ENCODE measurements at regions not wholly inside any gene's neighbourhood (a gene's known extent, or its start where the extent isn't known, plus 50 kb on each side); places are given as distances from the start of the nearest gene placed in this dataset.

DNA sequence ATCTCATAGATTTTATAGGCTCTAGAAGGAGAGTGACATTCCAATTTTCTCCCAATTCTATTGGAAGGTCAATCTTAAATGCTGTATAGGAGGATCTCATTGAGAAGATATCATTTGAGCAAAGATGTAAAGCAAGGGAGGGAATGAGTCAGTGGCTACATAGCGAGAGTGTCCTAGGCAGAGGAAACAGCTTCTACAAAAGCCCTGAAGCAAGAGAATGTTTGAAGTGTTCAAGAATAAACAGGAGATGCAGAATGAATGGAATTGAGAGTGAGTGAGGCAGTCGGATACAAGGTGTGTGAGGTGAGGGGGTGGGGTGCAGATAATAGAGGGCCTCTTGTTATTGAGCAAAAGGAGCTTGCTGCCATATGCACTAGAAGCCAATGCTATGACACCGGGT is 545.9 kb downstream of the IGSF11 start:
- TF ChIP-seq, protein P1, sequence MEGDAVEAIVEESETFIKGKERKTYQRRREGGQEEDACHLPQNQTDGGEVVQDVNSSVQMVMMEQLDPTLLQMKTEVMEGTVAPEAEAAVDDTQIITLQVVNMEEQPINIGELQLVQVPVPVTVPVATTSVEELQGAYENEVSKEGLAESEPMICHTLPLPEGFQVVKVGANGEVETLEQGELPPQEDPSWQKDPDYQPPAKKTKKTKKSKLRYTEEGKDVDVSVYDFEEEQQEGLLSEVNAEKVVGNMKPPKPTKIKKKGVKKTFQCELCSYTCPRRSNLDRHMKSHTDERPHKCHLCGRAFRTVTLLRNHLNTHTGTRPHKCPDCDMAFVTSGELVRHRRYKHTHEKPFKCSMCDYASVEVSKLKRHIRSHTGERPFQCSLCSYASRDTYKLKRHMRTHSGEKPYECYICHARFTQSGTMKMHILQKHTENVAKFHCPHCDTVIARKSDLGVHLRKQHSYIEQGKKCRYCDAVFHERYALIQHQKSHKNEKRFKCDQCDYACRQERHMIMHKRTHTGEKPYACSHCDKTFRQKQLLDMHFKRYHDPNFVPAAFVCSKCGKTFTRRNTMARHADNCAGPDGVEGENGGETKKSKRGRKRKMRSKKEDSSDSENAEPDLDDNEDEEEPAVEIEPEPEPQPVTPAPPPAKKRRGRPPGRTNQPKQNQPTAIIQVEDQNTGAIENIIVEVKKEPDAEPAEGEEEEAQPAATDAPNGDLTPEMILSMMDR (IDR thresholded peaks at IDR 0.05): no peak
- Mint-ChIP-seq H3K4me1 (peaks cover 5% of the 10 kb centered on the region), H3K27ac (no peak overlapping the region)

DNA sequence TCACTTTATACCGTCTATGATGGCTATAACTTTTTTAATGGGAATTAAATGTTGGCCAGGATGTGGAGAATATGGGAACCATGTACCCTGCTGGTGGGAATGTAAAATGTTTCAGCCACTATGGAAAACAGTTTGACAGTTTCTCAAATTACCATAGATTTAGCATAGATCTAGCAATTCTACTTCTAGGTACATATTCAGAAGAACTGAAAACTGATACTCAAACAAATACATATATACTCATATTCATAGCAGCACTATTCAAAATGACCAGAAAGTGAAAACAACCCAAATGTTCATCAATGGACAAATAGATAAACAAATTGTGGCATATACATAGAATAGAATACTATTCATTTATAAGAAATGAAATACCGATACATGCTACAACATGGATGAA is 539.4 kb downstream of the IGSF11 start:
- no peak overlapping the region for H3K4me3 Mint-ChIP-seq
- no peaks in the 10 kb centered on the region for H3K36me3 Mint-ChIP-seq (ENCODE audit: low read depth)
- no peaks in the 10 kb centered on the region for H3K27me3 Mint-ChIP-seq (ENCODE audit: low read depth, poor library complexity)
- no peak for DNase-seq
- peaks cover 8% of the 10 kb centered on the region for H3K9me3 Mint-ChIP-seq
- no peak overlapping the region for H3K27ac Mint-ChIP-seq
- TF ChIP-seq, protein P1 (IDR thresholded peaks at IDR 0.05): no peak
- no peaks in the 10 kb centered on the region for H3K4me1 Mint-ChIP-seq

More for the DNA sequence above, 545.9 kb downstream of the IGSF11 start:
- DNase-seq: no peak
- Mint-ChIP-seq H3K36me3 (ENCODE audit: low read depth) (no peaks in the 10 kb centered on the region), H3K4me3 (no peak overlapping the region), H3K9me3 (peaks cover 8% of the 10 kb centered on the region), H3K27me3 (ENCODE audit: low read depth, poor library complexity) (no peaks in the 10 kb centered on the region)

DNA sequence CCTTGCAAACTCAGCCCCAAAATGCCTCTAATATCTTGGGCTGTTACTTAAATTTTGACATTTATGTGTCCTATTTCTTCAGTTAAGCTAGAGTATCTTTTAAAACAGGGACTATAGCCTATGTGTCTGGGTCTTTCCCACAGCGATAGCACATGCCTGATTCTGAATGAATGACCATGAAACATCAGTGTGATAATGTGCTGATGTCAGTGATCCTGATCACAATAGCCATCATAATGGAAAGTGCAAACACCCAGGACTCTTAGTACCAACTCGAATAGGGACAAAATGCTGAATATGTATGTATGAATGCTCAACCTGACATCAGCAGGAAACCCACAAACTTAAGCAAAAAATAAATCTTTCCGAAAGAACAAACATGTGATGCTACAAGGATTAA is 537.4 kb downstream of the IGSF11 start:
- H3K27me3 Mint-ChIP-seq (ENCODE audit: low read depth, poor library complexity): no peaks in the 10 kb centered on the region
- H3K36me3 Mint-ChIP-seq (ENCODE audit: low read depth): no peaks in the 10 kb centered on the region
- no peak for DNase-seq
- no peaks in the 10 kb centered on the region for H3K4me1 Mint-ChIP-seq
- no peak overlapping the region for H3K4me3 Mint-ChIP-seq
- TF ChIP-seq, protein P1 (IDR thresholded peaks at IDR 0.05): no peak
- H3K9me3 Mint-ChIP-seq: no peaks in the 10 kb centered on the region
- no peak overlapping the region for H3K27ac Mint-ChIP-seq

DNA sequence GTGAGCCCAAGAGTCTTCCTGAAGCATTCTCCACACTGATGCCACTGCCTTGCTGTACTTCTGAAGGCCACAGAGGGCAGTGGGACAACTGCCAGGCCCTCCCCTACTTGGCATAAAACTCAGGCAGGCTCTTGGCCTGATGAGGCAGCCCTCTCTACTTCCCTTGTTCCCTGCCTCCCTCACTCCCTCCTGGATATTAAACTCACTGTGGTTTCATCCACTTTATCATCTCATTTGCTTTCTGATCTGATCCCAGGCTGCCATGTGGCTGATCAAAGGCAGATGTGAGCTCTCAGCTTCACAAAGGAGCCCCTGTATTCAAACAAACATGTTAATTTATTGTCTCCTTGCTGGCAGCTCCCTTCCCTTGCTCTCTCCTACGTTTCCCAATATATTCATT is 533.5 kb downstream of the IGSF11 start:
- H3K36me3 Mint-ChIP-seq (ENCODE audit: low read depth): no peaks in the 10 kb centered on the region
- H3K9me3 Mint-ChIP-seq: no peaks in the 10 kb centered on the region
- H3K27me3 Mint-ChIP-seq (ENCODE audit: low read depth, poor library complexity): peaks cover 3% of the 10 kb centered on the region
- TF ChIP-seq, protein P1 (IDR thresholded peaks at IDR 0.05): peak; percentile 24
- H3K4me1 Mint-ChIP-seq: no peaks in the 10 kb centered on the region
- no peak overlapping the region for H3K4me3 Mint-ChIP-seq
- DNase-seq: peak; percentile 26
- H3K27ac Mint-ChIP-seq: no peak overlapping the region

DNA sequence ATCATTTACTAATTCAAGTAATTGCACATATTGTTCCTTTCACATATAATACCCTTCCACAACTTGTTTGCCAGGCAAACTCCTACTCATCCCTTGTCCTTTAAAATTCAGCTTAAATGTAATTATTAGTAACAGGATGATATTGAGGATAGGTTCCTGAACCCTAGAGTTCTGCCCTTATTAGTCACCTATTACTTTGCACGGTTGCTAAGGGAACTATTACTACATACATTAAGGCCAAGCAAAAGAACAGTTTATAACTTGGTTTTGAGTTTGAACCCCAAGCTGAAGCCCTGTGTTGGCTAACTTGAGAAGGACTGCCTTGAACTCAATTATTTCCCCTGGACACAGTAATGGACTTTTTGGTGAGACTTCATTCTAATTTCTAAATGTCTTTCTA is 529.7 kb downstream of the IGSF11 start:
- no peak overlapping the region for H3K27ac Mint-ChIP-seq
- peaks cover 3% of the 10 kb centered on the region for H3K27me3 Mint-ChIP-seq (ENCODE audit: low read depth, poor library complexity)
- no peak for DNase-seq
- no peaks in the 10 kb centered on the region for H3K9me3 Mint-ChIP-seq
- no peak overlapping the region for H3K4me3 Mint-ChIP-seq
- H3K36me3 Mint-ChIP-seq (ENCODE audit: low read depth): no peaks in the 10 kb centered on the region
- H3K4me1 Mint-ChIP-seq: no peaks in the 10 kb centered on the region
- TF ChIP-seq, protein P1 (IDR thresholded peaks at IDR 0.05): no peak

DNA sequence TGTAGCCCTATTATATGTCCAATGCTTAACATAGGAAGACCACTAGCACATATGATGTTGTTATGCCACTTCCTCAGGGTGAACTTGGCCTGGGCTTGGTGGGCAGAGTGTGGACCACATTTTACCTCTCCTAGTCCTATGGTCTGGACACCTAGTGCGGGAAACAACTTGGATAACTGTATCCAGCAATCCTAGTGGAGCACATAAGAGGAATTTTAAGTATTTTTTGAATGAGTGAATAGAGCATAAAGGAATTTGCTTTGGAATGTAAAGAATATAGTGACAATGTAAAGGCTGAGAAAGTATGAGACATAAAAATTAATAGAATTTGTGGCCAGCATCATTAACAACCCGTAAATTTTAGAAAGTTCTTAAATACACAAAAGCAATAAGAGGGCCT is 528.9 kb downstream of the IGSF11 start:
- H3K27me3 Mint-ChIP-seq (ENCODE audit: low read depth, poor library complexity): peaks cover 3% of the 10 kb centered on the region
- no peaks in the 10 kb centered on the region for H3K9me3 Mint-ChIP-seq
- no peak overlapping the region for H3K4me3 Mint-ChIP-seq
- TF ChIP-seq, protein P1 (IDR thresholded peaks at IDR 0.05): no peak
- H3K4me1 Mint-ChIP-seq: peaks cover 7% of the 10 kb centered on the region
- no peaks in the 10 kb centered on the region for H3K36me3 Mint-ChIP-seq (ENCODE audit: low read depth)
- H3K27ac Mint-ChIP-seq: no peak overlapping the region
- DNase-seq: no peak

Measured in nephron progenitor cell (in vitro differentiated cells).